AG04449 (cell line): ENCODE measurements at regions not wholly inside any gene's neighbourhood (a gene's known extent, or its start where the extent isn't known, plus 50 kb on each side); places are given as distances from the start of the nearest gene placed in this dataset.

ENCODE experiments used
- CTCF ChIA-PET: fragments of 350-600 bp; formaldehyde crosslinking; extraction: SDS; loops from one replicate; lab custom pipeline; 2021; ENCODE audit warnings: antibody characterized with exemption; lab: Yijun Ruan, JAX
- POLR2A ChIA-PET: fragments of 400-600, 350-600 bp; formaldehyde crosslinking; extraction: SDS; loops from one replicate; lab custom pipeline; 2020; ENCODE audit warnings: antibody characterized with exemption, inconsistent platforms; lab: Yijun Ruan, JAX
- DNase-seq: peaks from one replicate; pipeline ENCODE4 v3.0.0-alpha.2; 2010; ENCODE audit warnings: low read depth, low spot score
- H3K4me3 ChIP-seq: 2 replicates; pipeline ENCODE4 v1.5.1; 2011; ENCODE audit warnings: low read depth, mild to moderate bottlenecking, control low read depth, low read length
- CTCF ChIP-seq: IDR thresholded peaks from one replicate; pipeline ENCODE4 v1.5.1; 2011; ENCODE audit warnings: mild to moderate bottlenecking, moderate library complexity, low read length, control low read depth, inconsistent platforms; ENCODE audit not compliant: insufficient read depth; ENCODE audit errors: missing control alignments

DNA sequence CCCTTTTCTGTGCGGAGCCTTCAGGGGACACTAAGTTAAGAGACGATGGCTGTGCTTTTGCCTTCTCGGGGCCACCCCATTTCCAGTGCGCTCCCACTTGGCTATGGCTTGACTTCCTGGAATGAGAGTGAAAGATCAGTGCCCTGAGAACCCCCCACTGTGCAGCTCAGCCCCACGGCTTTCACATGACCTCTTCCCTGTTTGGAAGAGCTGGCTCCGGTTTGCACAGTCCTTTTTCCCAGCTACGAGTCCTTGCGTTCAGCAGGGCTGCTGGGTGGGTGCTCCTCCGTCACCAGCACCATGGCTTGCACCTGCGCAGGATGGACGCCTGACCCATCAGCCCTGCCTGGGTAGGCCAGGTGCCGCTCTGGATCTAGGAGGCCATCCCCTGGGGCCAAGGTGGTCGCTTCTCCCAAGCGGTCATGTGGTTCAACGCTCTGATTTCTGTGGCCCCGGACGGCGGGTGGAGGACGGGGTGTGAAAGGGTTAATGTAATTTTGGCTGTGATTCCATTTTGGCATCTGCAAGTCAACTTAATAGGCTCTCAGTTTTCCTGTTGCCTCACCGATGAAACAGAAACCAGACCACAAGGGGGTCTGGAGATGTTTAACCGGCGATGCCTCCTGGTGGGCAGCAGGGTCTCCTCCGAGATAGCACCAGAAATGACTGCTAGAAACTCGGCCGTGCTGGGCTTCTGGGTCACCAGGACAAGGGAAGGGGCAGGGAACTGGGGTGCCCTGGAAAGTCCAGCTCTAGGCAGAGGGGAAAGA is 113.1 kb upstream of the HAAO start:
- ChIA-PET POLR2A (interaction anchor here (1.9 kb wide), 1 partner anchor 18 kb away, joined by 6 read pairs; no protein-coding TSS in a partner anchor), CTCF (interaction anchor here (1.4 to 2.0 kb wide), 2 partner anchors 8 to 11 kb away, joined by 3 to 9 read pairs; no protein-coding TSS in a partner anchor)
- no peak for DNase-seq
- no peak overlapping the region for H3K4me3 ChIP-seq
- peak; percentile 32 for TF ChIP-seq CTCF

DNA sequence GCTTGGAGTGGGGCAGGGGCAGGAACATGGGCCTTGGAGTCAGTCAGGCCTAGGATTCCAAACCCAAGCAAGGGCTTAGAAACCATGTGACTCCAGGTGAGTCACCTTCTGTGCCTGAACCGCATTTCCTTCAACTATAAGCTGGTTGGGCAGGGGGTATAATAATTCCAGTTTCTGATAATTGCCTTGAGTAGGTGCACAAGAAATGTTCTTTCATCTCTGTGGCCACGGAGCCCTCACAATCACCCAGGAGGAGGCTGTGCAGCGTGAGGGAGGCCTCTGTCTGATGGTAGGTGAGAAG is 112.1 kb upstream of the HAAO start:
- no peak for DNase-seq
- H3K4me3 ChIP-seq, result no peak overlapping the region
- ChIA-PET POLR2A (no interaction called here), CTCF (interaction anchor here (1.0 to 1.4 kb wide), 2 partner anchors 9 to 45 kb away, joined by 3 read pairs; no protein-coding TSS in a partner anchor)
- TF ChIP-seq CTCF, result no peak

DNA sequence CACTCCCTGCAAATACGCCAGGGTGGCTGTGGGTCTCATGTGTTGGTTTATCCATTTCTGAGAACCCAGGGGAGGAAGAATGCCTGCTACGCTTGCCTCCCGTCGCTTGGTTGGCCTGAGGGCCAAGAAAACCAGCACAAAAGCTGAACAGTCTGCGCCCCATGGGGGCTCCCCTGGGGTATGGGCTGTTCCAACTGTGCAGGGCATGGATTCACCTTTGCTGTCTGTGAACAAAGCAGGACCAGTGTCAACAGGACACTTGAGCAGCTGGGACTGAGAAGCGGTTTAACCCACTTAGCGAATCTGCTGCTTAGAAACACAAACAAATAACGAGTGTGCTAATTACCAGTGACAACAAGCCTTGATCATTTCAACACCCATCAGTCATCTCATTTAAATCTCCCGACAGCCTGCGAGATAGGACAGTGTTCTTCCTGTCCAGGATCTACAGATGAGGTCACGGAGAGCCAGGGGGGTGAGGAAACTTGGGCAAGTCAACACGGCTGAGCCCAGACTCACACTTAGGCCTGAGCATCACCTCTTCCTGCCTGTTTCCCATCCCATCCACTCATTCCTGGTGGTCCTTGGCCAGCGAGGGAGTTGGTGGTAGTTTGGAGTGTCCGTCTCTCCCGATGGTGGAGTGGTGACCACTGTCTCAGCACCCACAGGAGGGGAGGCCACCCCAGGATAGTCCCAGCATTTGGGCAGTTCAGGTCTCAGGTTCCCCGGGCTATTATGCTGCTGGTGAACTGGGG is 111.6 kb upstream of the HAAO start:
- no peak for DNase-seq
- H3K4me3 ChIP-seq, result no peak overlapping the region
- ChIA-PET POLR2A (no interaction called here), CTCF (interaction anchor here (1.0 to 1.4 kb wide), 2 partner anchors 10 to 44 kb away, joined by 3 read pairs; no protein-coding TSS in a partner anchor)
- TF ChIP-seq CTCF, result no peak

- POLR2A ChIA-PET, result no interaction called here
- CTCF ChIA-PET, result interaction anchor here (1.0 kb wide), 2 partner anchors 9 to 43 kb away, joined by 3 read pairs; no protein-coding TSS in a partner anchor
- no peak overlapping the region for H3K4me3 ChIP-seq
- DNase-seq, result no peak
- TF ChIP-seq CTCF, result no peak
These were observed 110.7 kb upstream of the HAAO start for GRCh38 chr2:42902939-42903709.

DNA sequence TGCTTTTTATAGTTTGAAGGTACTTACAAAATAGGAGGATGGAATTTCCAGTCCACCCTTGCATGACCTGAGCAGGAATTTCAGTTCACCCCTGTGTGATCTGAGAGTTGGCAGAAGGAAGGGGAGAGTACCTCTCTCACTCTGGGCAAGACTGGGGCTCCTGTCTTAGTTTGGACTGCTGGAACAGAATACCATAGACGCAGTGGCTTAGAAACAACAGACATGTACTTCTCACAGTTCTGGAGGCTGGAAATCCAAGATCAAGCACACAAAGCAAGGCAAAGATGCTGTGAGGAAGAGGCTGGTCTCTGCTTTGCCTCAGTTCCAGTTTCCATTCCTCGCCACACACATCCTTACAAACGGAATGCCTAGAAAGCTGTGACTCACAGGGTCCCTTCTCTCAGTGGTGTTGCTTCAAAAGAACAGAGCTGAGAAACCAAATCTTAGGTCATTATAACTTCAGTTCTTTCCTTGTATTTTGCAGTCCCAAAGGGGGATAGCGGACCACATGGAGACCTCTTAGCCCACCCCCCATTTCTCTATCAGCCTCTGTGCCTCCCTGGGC is 108.8 kb upstream of the HAAO start:
- CTCF ChIA-PET, result interaction anchor here (0.7 kb wide), 1 partner anchor 42 kb away, joined by 3 read pairs; no protein-coding TSS in a partner anchor
- POLR2A ChIA-PET, result no interaction called here
- TF ChIP-seq CTCF, result no peak
- no peak overlapping the region for H3K4me3 ChIP-seq
- DNase-seq, result no peak
